BE2C (cell line): ENCODE measurements at regions not wholly inside any gene's neighbourhood (a gene's known extent, or its start where the extent isn't known, plus 50 kb on each side); places are given as distances from the start of the nearest gene placed in this dataset.

Source experiments
- DNase-seq: peaks from one replicate; pipeline ENCODE4 v3.0.0-alpha.2; 2020
- H3K27me3 ChIP-seq: fragments of 250-450 bp; sonication (Bioruptor Pico); 2 replicates; pipeline ENCODE4 v1.5.1; 2020; ENCODE audit warnings: mild to moderate bottlenecking
- H3K36me3 ChIP-seq: fragments of 250-450 bp; sonication (Bioruptor Pico); 2 replicates; pipeline ENCODE4 v1.5.1; 2020; ENCODE audit warnings: mild to moderate bottlenecking
- H3K4me1 ChIP-seq: fragments of 250-450 bp; sonication (Bioruptor Pico); 2 replicates; pipeline ENCODE4 v1.5.1; 2020
- H3K4me3 ChIP-seq: 2 replicates; pipeline ENCODE4 v1.5.1; 2011; ENCODE audit warnings: low read depth, low read length
- H3K9me3 ChIP-seq: fragments of 250-450 bp; sonication (Bioruptor Pico); 2 replicates; pipeline ENCODE4 v1.5.1; 2020
- CTCF ChIP-seq: IDR thresholded peaks from 2 replicates; pipeline ENCODE4 v1.5.1; 2012; ENCODE audit warnings: mild to moderate bottlenecking, low read depth, low read length

DNA sequence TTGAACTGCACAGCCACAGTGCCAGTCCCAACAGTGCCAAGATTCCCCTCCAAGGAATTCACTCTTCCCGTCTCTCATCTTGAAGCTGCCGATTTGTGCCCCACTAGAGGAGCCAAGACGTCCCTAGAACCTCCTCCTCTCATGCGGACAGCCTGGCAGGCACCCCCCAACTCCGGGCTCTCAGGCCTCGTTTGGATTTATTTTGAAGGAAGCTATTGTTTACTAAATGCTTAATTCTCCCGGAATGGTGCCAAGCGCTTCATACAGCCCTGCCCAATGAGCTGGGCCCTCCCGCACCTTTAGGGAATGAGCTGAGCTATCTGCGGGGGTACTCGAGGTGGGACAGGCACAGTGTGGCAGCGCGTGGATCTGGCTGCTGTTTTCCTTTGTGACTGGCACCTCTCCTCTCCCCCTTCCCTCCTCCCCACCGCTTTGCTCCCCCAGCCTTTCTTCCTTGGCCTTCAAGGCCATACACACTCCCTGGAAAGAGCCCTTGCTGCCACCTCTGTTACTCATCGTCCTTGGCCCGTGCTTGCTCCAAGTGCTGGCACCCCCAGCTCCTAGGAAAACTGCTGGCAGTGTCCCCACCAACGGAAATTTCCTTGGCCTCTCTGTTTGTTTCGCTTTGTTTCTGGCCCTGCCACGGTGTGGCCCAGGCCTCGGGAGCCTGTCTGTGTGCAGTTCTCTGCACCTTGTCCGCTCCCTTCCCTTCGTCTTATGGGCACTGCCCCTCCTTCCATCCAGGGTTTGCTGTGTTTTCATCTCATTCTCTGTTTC lies 49.9 kb upstream of the CDR2 start:
- DNase-seq = no peak
- peaks cover 5% of the 10 kb centered on the region for H3K36me3 ChIP-seq
- no peak for TF ChIP-seq CTCF

More for the DNA sequence above, 49.9 kb upstream of the CDR2 start:
- no peaks in the 10 kb centered on the region for H3K9me3 ChIP-seq
- no peaks in the 10 kb centered on the region for H3K27me3 ChIP-seq
- H3K4me1 ChIP-seq = no peaks in the 10 kb centered on the region
- no peak overlapping the region for H3K4me3 ChIP-seq
